Kasumi-1 (cell line): ENCODE measurements at regions not wholly inside any gene's neighbourhood (a gene's known extent, or its start where the extent isn't known, plus 50 kb on each side); places are given as distances from the start of the nearest gene placed in this dataset.

Source experiments
- DNase-seq, 2 experiments: peaks; one replicate each; lab custom pipeline; 2025; lab: John Stamatoyannopoulos, UW

DNA sequence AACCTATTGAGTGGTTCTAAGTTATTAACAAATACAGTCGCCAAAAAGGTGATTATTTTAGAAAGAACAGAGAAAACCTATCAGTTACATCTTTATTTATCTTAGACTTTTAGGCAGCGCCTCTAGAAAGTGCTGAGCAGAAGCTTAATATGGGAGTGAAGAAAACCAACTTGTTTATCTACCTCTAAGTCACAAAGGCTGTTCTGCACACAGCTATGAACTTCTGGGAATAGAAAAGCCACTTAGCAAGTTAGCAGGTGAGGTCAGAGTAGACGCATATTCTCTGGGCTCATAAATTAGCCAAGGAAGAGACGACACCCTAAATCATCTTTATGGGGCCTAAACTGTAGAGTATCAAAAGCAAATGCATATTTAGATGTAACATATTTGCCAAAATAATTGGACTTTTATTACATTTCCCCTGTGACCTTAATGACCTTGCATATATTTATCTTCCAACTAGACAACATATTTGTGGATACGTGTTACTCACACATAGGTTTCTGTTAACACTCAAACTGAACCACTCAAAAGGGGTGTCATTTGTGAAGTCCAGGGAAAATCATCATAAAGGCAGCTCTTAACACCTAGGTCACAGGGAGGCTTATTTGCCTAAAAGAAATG, 267.1 kb downstream of the ADGB start:
- DNase-seq = no peak

DNA sequence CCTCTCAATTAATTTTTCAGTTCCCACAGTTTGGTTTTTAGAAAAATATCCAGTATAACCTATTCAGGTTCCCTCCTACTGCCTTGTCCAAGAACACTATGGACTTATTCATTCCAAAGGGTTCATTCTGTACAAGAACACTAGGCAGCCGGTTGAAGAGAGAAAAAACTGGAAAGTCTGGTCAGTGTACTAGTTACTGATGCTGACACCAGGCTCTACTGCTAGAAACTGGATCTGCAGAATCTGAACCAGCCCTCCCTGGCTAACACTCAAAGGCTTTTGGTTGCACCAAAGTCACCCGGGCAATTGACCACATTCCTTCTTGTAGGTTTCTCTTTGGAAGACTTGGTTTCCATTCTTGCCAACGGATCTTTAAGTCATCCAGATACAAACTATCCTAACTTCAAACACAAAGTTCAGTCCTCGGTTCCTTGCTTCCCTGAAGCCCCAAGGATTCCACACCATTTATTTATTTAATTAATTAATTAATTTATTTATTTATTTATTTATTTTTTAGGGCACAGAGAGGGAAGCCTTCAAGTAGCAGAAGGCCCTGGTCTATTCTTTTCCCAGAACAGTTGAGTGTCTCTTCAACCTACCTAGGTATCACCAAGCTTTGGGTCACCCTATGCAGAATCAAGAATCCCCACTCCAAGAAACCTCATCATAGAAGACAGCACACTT, 268.1 kb downstream of the ADGB start:
- DNase-seq = no peak

DNA sequence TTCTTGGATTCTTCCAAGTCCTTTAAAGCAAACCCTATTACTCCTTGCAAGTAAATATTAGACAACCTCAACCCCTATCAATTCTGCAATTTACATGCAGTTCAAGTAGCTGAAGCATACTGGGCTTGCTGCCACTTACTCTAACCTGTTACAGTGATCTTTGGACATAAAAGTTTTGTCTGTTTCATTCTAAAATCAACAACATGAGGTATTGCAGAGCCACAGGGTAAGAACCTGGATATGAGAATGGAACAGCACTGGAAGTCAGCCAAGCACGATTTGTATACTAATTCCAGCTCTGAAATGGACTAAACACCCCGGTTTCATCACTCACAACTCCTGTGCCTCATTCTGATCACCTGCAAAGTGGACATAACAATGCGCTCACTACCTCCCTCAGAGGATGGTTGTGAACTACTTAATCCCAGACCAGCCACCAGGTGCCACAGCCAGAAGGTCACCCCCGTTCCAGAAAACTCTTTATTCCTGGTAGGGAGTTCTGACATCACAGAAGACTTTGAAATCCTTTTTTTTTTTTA, 270.0 kb downstream of the ADGB start:
- no peak for DNase-seq

DNA sequence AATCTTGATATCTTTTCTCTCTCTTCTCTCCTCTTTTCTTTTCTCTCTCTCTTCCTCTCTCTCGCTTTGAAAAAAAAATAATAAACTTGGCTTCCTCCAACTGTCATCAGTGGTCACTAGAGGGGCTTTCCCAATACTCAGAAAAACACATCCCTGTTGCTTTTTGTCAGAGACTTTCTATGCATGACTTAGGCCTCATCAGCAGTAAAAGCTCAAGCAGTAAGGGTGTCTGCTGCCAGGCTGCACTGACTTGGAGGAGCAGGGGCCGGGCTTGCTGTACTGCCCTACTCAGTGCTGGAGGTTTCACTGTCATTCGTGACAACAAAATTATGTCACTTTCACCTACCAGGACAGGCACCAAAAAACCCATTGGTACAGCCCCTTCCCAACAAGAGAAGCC, 272.0 kb downstream of the ADGB start:
- no peak for DNase-seq

DNA sequence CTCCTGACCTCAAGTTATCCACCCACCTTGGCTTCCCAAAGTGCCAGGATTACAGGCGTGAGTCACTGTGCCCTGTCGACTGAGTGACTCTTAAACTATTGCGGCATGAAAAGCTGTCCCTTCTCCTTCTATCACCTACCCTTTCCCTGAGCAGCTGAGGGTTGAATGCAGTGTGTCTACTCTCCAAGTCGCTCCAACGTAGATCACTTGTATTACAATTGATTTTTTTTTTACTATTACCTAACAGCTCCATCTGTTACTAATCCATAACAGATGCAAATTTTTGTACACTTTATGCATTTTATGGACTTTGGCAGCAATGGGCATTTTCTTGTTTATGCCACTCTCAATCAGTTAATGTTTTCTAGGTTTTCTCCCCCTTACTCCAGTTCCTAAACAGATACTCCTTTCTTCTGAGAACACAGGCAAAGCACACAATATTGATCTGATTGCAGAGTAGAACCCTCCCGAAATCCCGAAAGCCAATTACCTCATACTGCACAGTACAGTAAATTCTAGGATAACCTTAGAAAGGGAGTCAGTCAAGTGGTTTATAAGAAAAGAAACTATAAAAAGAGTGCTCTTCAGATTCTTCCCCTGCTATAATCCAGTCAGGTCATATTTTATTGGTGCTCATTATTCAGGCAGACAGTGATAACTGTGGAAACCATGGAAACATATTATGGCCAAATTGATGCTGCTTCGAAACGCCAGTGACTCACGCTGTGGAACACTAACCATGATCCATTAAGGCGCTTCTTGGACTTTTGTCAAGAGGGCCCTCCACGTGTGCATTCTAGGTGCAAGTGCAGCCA, 273.0 kb downstream of the ADGB start:
- DNase-seq = no peak

DNA sequence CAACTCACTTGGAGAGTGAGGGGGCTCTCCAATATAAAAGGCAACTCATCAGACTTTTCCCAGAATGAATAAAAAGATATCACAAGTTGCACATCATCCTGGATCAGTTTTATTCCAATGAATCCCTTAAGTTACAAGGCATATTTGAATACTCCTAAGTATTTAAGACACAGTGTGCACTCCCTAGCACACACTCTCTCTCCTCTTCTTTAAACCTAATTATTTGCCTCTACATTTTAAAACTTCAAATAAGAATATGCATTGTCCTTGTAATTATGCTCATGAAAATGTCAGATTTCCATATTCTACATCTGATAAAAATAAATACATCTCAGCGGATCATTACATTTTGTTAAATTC, 273.6 kb downstream of the ADGB start:
- DNase-seq = no peak

DNA sequence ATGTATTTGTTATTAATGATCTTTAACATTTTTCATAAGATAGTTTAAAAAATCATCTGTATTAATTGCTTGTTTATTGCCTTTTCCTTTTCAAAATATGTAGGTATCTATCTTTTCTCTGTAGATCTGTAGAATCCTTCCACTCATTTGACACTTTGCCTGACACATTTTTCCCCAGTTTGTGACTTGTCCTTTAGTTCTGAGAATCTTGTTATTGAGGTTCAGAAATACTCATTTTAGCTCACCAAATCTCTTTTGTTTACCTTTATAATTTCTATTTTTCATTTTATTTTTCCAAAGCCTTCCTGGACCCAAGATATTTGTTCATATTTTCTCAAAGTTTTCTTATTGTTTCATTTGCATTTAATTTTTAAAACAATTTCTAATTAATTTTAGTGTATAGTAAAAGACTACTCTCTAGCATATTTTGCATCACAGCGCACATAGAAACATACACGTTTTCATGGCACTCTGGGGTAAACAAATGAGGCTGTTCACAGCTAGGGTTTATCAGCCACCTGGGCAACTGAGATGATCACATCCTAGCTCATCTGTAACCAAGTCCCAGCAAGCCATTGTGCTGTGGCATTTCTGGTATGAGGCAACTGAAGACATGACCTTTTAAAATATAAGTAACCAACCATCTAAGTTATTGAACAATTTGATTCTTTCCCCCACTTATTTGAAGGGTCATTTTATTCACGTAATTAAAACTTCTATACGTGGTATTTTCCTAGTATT, 275.7 kb downstream of the ADGB start:
- DNase-seq = no peak

DNA sequence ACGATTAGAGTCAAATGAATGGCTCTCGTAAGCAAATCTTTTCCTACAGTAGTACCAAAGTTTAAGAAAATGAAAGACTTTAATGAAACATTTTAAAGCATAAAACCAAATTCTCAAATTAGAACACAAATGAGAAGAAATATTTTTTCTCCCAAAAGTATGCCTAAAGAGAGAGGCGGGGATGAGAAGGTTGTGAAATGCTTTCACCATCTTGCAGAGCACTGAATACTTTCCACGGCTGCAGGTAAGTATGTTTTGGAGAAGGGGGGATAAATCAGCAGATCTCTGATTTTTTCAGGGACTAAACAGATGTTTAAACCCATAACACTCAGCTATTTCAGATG, 277.1 kb downstream of the ADGB start:
- DNase-seq = no peak

DNA sequence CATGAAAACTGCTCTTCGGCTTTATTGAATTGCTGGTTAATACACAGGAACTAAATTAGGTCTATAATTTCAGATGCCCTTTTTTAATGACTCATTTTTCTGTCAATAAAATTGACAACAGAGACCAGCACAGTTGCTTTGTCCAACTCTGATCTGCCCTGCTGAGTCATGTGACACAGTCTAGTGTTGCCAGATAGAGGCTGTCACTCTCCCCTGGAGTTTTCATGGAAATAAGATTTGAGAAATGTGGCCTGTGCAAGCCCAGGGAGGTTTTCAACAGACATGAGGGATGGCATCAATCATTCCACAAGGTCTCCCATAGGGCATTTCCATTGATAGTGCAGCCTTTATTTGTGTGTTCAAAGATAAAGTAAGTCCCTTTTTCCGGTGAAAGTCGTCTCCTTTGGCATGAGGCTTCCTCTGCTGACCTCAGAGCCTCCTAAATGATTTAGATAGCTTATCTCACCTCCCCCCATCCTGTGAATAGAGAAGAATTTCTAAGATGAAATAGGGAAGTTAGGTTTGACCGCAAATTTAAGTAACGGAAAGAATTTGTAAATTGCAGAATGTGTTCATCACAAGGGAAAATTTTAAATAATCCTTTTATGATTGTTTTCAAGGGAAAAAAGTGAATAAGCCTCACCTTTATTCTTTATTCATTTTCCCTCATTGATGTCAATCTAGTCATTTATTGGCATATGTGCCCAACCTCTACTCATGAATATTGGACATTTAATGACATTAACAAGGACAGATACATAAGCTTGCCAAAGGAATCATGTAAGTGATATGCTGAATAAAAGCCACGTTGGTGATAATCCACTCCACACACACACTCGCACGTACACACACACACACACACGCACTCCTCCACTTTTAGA, 277.7 kb downstream of the ADGB start:
- DNase-seq = peak; percentile 98 to 99

DNA sequence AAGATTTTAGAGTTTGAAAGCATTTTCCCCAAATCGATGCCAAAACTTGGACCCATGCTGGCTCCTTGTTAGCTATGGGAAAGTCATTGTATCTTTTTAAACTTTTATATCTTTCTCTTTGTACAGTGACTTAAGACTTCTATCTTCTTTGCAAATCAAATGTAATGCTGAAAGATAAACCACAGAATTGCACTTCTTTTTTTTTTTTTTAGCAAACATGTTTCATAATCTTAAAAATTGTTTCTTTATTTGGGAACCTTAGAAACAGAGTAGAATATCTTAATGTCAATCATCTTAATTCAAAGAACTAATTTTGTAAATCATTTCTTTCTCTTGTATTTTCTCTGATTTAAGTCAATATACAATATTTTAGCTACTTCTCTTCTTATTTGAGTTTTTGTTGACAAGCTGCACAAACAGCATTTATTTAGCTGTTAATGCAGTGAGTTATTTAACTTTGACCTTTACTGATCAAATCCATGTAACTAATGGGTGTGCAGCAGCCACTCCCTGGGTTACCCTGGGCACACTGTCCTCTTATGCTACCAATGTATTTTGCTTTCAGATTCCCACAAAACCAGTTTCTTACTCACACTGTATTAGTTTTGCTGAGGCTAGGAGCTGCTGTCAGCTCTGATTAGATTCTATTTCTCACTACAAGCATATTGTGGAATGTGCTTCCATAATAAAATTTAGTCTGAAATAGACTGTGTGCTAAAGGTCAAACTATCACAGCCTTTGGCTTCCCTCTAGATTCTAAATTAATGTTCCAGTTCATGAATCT, 279.6 kb downstream of the ADGB start:
- no peak for DNase-seq

DNA sequence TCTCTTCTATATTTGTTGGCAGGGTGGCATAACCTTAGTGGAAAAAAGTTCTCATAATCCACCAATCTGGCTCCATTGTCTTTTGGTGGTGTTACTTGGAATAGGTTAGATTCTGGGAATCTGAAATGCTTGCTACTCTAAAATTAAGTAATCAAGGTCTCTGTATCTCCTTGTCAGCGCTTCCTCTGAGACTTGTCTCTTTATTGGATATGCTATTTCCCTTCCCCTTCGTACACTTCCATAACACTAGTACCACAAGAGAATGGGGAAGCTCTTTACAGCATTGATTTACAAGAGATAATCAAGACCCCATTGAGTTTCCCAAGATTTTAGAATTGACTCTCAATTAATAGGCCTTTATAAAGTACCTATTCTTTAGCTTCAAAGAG, 280.2 kb downstream of the ADGB start:
- DNase-seq = peak in 1 of 2 experiments; percentile 9

DNA sequence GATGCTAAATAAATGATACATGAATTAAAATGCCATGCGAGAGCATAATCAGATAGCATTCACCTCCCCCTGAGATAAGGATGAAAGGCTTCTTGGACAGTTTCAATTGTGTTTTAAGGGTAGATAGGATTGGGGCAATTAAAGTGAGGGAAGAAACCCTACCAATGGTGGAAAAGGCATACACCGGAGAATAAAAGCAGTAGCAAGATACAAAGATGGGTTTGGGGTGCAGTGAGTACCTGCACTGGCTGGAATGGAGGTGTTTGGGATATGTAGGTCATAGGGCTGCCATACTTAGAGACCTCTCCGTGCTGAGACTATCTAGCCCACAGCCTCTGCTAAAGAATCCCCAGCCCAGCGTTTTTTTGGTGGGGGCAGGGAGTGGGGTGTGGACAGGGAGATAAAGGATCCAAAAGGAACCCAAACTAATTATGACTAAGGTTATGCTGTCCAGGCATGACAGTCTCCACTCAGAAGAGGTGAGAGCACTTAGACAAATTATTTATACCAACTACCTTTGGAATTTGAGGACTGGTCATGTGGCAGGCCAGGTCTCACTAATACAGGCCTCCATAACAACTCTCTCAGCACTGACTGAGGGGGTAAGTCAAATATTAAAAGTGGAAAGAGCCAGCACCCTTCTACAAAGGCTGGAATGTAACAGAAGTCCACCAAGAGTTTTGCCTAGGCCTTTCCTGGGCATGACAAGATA, 280.8 kb downstream of the ADGB start:
- no peak for DNase-seq

DNA sequence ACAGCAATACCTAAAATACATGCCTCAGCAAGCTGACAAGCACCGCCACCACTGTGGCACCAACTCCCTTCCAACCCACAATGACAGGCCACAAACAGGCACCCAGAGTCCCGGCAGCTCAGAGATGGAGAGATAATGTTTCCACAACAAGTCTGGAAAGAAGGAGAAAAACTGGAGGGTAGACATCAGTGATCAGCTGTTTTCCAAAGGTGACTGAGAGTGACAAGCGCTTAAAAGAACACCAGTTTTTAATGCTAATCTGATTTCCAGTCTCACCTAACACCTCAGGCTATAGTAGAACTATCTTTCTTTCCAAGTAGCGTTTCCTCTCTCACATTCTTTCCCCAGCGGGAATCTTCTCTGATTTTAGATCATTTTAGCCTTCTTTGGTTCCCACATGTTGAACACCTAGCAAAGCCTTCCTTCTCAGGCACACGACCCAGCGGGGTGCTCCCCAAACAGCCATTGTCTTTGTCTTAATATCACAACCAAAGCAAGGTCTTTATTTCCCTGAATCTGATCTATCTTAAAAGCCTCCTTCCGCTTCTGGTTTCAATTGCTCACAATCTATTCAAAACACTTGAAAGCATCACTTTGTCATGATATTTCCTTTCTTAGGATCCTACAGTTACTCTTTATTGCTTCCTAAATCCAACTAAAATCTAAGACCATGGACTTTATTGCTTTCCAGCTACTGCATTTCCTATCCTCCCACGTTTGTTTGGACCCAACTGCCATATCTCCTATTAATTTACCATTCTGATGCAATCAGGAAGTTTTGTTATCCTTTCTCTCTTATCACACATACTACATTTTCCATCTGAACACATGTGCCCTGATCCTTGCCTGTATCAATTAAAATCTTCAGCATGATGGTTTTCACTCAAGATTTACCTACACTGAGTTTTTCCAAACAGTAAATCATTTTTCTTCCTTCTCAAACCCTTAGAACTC, 282.7 kb downstream of the ADGB start:
- DNase-seq = no peak

DNA sequence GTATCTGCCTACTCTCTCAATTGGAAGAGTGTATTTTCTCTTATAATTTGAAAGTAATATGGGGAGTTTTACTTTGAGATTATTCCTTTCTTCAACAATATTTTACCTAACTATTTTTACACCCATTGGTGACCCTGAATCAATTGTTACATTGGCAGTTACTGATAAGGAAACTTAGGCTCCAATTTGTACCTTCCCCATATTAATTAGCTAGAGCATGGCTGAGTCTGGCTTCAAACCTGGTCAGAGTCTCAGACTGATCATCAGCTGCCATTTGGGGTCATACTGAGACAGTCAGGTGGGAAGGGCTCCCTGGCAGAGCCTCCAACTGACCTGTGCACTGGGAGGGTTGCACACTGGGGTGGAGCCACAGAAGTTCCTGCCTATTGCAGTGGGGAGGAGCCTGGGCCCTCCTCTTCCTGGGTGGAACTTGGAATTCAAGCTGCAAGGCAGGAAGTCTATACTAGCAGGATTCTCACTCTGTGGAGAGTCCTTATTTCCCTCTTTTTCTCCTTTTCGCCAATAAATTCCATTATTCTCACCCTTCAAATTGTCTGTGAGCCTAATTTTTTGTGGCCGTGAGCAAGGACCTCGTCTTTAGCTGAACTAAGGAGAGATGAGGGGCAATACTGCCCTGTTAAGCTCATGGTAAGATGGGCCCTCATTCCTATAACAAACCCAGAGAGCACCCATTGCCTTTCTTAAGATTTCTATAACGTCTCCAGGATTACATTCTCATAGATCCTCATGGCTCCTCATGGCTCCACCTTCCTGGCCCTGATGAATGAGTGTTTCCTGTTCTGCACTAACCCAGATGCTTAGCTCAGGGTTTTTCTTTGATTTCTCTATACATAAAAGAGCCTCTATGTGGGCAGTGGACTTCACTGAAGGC, 285.1 kb downstream of the ADGB start:
- DNase-seq = no peak

DNA sequence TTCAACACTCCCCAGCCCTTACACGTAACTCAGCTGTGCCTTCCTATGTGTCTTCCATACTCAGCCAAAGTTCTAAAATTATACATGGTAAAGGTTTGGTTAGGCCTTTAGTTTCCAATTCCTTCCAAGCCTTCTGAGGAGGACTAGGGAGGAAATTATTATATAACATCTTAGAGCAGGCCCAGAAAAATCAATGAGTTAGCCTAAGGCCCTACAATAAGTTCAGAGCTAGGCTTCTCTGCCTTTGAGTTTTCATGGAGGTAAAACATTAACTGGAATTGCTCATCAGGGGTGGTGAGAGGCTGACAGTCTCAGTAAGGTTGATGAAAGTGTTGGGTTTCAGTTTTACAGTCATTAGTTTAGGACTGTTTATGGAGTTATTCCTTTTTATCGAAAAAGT, 286.0 kb downstream of the ADGB start:
- no peak for DNase-seq

DNA sequence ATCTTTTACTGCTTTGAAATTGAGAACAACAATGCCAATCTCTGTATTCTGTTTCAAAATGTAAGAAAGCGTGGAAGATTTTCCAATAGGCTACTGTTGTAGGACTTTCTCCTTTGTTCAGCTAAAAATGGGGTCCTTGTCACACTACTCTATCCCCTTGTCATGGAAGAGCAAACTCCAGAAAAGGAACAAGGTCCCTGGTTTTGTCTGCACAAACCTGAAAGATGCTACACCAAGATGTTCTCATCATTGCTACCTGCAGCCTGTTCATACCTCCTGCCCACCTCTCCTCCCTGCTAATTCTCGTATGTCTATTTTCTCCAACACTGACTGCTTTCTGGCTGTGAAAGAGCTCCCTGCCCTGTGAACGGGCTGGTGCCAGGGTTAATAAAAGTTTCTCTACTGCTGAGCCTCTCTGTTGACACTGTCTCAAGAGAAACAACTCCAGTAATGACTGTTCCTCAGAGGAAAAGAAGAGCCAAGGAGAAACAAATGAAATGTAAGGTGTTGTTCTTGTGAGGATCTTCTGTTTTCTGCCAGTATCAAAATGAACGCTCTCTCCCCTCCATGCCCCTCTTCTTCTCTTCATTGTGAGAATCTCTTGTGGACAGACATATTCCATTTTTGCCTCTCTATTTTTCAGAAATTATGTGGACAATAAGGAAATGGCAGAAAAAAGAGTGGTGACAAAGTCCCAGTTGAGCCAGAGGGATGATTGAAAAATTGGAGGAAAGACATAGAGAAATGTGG, 287.1 kb downstream of the ADGB start:
- no peak for DNase-seq
